K562 (cell line): ENCODE measurements at regions not wholly inside any gene's neighbourhood (a gene's known extent, or its start where the extent isn't known, plus 50 kb on each side); places are given as distances from the start of the nearest gene placed in this dataset.

ENCODE experiments used
- ATAC-seq: fragments of 200-7000 bp; cut with Tn5 transposase; 3 replicates; pipeline ENCODE4 v1.9.1; 2020; ENCODE audit warnings: moderate library complexity
- BruUV-seq: library from RNA; stranded (reverse); fragments of 400-500 nt; replicated peaks from 2 replicates; lab custom pipeline; 2021; lab: Mats Ljungman, UMichigan
- CTCF ChIA-PET: fragments of 300-600 bp; formaldehyde crosslinking; extraction: SDS; loops from one replicate; lab custom pipeline; 2021; ENCODE audit warnings: low intra/inter-chr PET ratio; lab: Yijun Ruan, JAX
- POLR2A ChIA-PET: fragments of 300-600, 350-650 bp; sonication (Branson Sonifier 250); formaldehyde crosslinking; extraction: SDS; loops from one replicate; lab custom pipeline; 2021; ENCODE audit warnings: antibody characterized with exemption, inconsistent platforms; lab: Yijun Ruan, JAX
- DNase-seq, 4 experiments: peaks; one replicate each; pipeline versions ENCODE4 v3.0.0 to v3.0.0-alpha.2; 2011 to 2018; ENCODE audit warnings: low spot score in 3 of 4, mixed read lengths in 3 of 4; ENCODE audit errors: extremely low read depth in 1 of 4
- FAIRE-seq: peaks from 2 replicates; lab custom pipeline; 2011; peaks lifted over from hg19 to GRCh38; lab: Jason Lieb, UNC
- H2AFZ ChIP-seq: 2 replicates; pipeline ENCODE4 v1.6.0; 2011; ENCODE audit warnings: low read depth, low read length, control low read depth, inconsistent platforms
- H3K27ac ChIP-seq: fragments of 200-600 bp; 3 replicates; pipeline ENCODE4 v1.8.0; 2011; ENCODE audit warnings: low read depth, mild to moderate bottlenecking, control low read depth, inconsistent platforms, low read length, moderate library complexity, mixed read lengths; ENCODE audit errors: extremely low read depth
- H3K27me3 ChIP-seq, 2 experiments: fragments of 300-600 bp in 1 of 2; 2 replicates in 1 of 2; 3 replicates in 1 of 2; pipeline versions ENCODE4 v1.6.0 to v1.8.0; 2011; ENCODE audit warnings: inconsistent platforms in 2 of 2, low read length in 2 of 2, mild to moderate bottlenecking in 1 of 2, mixed read lengths in 1 of 2, moderate library complexity in 1 of 2; ENCODE audit not compliant: control insufficient read depth in 2 of 2, insufficient read depth in 2 of 2
- H3K36me3 ChIP-seq: fragments of 300-600 bp; 3 replicates; pipeline ENCODE4 v1.8.0; 2011; ENCODE audit warnings: mild to moderate bottlenecking, low read length, inconsistent platforms; ENCODE audit not compliant: control insufficient read depth, insufficient read depth
- H3K4me1 ChIP-seq, 2 experiments: fragments of 200-600 bp in 1 of 2; replicated peaks in 1 of 2; 2 replicates in 1 of 2; 3 replicates in 1 of 2; pipeline versions ENCODE4 v1.5.1 to v1.8.0; 2011; ENCODE audit warnings: inconsistent platforms in 2 of 2, low read length in 2 of 2, mild to moderate bottlenecking in 1 of 2, mixed read lengths in 1 of 2, moderate library complexity in 1 of 2; ENCODE audit not compliant: control insufficient read depth in 2 of 2, insufficient read depth in 2 of 2
- H3K4me2 ChIP-seq: 2 replicates; pipeline ENCODE4 v1.6.1; 2011; ENCODE audit warnings: low read length, control low read depth, inconsistent platforms, mixed read lengths; ENCODE audit not compliant: insufficient read depth
- H3K4me3 ChIP-seq: fragments of 200-600 bp; sonication (generic), shearing (Covaris generic); 2 replicates; pipeline ENCODE4 v1.5.1; 2016; ENCODE audit warnings: control low read depth, inconsistent platforms
- H3K79me2 ChIP-seq: fragments of 200-600 bp; 3 replicates; pipeline ENCODE4 v1.8.0; 2011; ENCODE audit warnings: low read length, inconsistent platforms; ENCODE audit not compliant: control insufficient read depth, insufficient read depth
- H3K9ac ChIP-seq, 2 experiments: 2 replicates each; pipeline versions ENCODE4 v1.6.0 to v1.6.1; 2011; ENCODE audit warnings: low read depth in 2 of 2, low read length in 2 of 2, control low read depth in 1 of 2, inconsistent platforms in 1 of 2, mild to moderate bottlenecking in 1 of 2, mixed read lengths in 1 of 2; ENCODE audit not compliant: insufficient read depth in 1 of 2
- H3K9me1 ChIP-seq: one replicate; pipeline ENCODE4 v1.6.0; 2011; ENCODE audit warnings: inconsistent platforms, mild to moderate bottlenecking, low read length, moderate library complexity; ENCODE audit not compliant: control insufficient read depth, insufficient read depth
- H3K9me3 ChIP-seq: replicated peaks from 2 replicates; pipeline ENCODE4 v1.5.1; 2011; ENCODE audit warnings: low read depth, low read length, inconsistent platforms; ENCODE audit not compliant: control insufficient read depth, insufficient read depth
- H4K20me1 ChIP-seq: replicated peaks from 2 replicates; pipeline ENCODE4 v1.6.1; 2011; ENCODE audit warnings: low read length, inconsistent platforms, mixed read lengths; ENCODE audit not compliant: control insufficient read depth, insufficient read depth
- ARID2 ChIP-seq: fragments of 450-650 bp; IDR thresholded peaks from 2 replicates; pipeline ENCODE4 v1.6.1; 2017; ENCODE audit warnings: antibody characterized with exemption, mild to moderate bottlenecking
- BRD9 ChIP-seq: fragments of 450-650 bp; IDR thresholded peaks from 2 replicates; pipeline ENCODE4 v1.6.1; 2018; ENCODE audit warnings: low read depth; ENCODE audit not compliant: partially characterized antibody
- EGR1 ChIP-seq: fragments of 450-650 bp; conservative IDR thresholded peaks from 2 replicates; pipeline ENCODE4 v1.6.1; 2017; ENCODE audit warnings: mild to moderate bottlenecking
- JUND ChIP-seq, 2 experiments: IDR thresholded peaks; 2 replicates in 1 of 2; 3 replicates in 1 of 2; pipeline ENCODE4 v1.6.1; 2011; ENCODE audit warnings: borderline replicate concordance in 2 of 2, low read depth in 2 of 2, low read length in 2 of 2, improper control_type of control experiment in 1 of 2, missing biosample characterization in 1 of 2, missing genetic modification characterization in 1 of 2, missing genetic modification reagents in 1 of 2
- KLF1 ChIP-seq: fragments of 450-650 bp; IDR thresholded peaks from 2 replicates; pipeline ENCODE4 v1.6.1; 2016; ENCODE audit warnings: missing genetic modification characterization, missing compliant biosample characterization
- MIER1 ChIP-seq: fragments of 450-650 bp; IDR thresholded peaks from 2 replicates; pipeline ENCODE4 v1.6.1; 2016; ENCODE audit warnings: antibody characterized with exemption, mild to moderate bottlenecking, low read depth
- NCOA4 ChIP-seq: fragments of 450-650 bp; IDR thresholded peaks from 2 replicates; pipeline ENCODE4 v1.6.1; 2018; ENCODE audit warnings: mild to moderate bottlenecking; ENCODE audit not compliant: partially characterized antibody
- NFE2L1 ChIP-seq: fragments of 450-650 bp; IDR thresholded peaks from 2 replicates; pipeline ENCODE4 v1.6.1; 2016; ENCODE audit warnings: missing genetic modification characterization, low read depth, mild to moderate bottlenecking, missing compliant biosample characterization, moderate library complexity, borderline replicate concordance
- RAD21 ChIP-seq, 2 experiments: fragments of 250-450 bp in 1 of 2; fragments of 450-650 bp in 1 of 2; sonication (Bioruptor Pico) in 1 of 2; formaldehyde crosslinking in 1 of 2; IDR thresholded peaks in 1 of 2; conservative IDR thresholded peaks in 1 of 2; 2 replicates each; pipeline versions ENCODE4 v1.4.0 to v1.8.0; 2020 to 2022; ENCODE audit warnings: mild to moderate bottlenecking in 2 of 2, moderate library complexity in 1 of 2
- RBM14 ChIP-seq: fragments of 200-400 bp; formaldehyde crosslinking; IDR thresholded peaks from 2 replicates; pipeline ENCODE4 v1.6.1; 2018; ENCODE audit warnings: low read depth, mild to moderate bottlenecking, low read length, moderate library complexity, borderline replicate concordance; ENCODE audit not compliant: insufficient read depth
- SNIP1 ChIP-seq: fragments of 450-650 bp; IDR thresholded peaks from 2 replicates; pipeline ENCODE4 v1.7.1; 2017; ENCODE audit warnings: low read depth, mild to moderate bottlenecking
- SUPT5H ChIP-seq: fragments of 450-650 bp; IDR thresholded peaks from 2 replicates; pipeline ENCODE4 v1.6.1; 2016
- ZBTB1 ChIP-seq: sonication (generic); formaldehyde crosslinking; IDR thresholded peaks from 2 replicates; pipeline ENCODE4 v1.8.1; 2023; ENCODE audit warnings: missing genetic modification reagents, low read depth, mild to moderate bottlenecking, borderline replicate concordance
- ZBTB8A ChIP-seq: fragments of 450-650 bp; IDR thresholded peaks from 2 replicates; pipeline ENCODE4 v1.6.1; 2018; ENCODE audit warnings: mild to moderate bottlenecking, moderate library complexity; ENCODE audit not compliant: partially characterized antibody
- ZFP36 ChIP-seq: fragments of 150-350 bp; IDR thresholded peaks from 2 replicates; pipeline ENCODE4 v1.6.1; 2018; ENCODE audit warnings: low read length, low read depth; ENCODE audit not compliant: partially characterized antibody
- ZNF75A ChIP-seq: fragments of 450-650 bp; formaldehyde crosslinking; IDR thresholded peaks from 2 replicates; pipeline ENCODE4 v1.4.0; 2020; ENCODE audit warnings: mild to moderate bottlenecking
- WGBS: fragments of 100-300 bp; shearing (Covaris generic); methylation state at CpG from one replicate; pipeline ENCODE4 v1.1.6; 2016; ENCODE audit warnings: low coverage, mixed read lengths; ENCODE audit not compliant: insufficient coverage; ENCODE audit errors: missing lambda C conversion rate; 5-methylcytosine and 5-hydroxymethylcytosine counted together
- in situ Hi-C: fragments of 300-500 bp; cut with MboI; formaldehyde crosslinking; loops from 4 replicates; pipeline ENCODE4 v1.15.0; 2018; ENCODE audit warnings: inconsistent platforms, mixed read lengths
- intact Hi-C: fragments of 100-400 bp; cut with micrococcal nuclease; formaldehyde crosslinking; loops from 2 replicates; pipeline ENCODE4 v1.14.2; 2022
- TF ChIP-seq, protein P1 (sequence below), 2 experiments: IDR thresholded peaks; 2 replicates each; pipeline ENCODE4 v1.6.1; 2011; ENCODE audit warnings: borderline replicate concordance in 1 of 2, control low read depth in 1 of 2, low read depth in 1 of 2, low read length in 1 of 2, mild to moderate bottlenecking in 1 of 2, mixed read lengths in 1 of 2, moderate library complexity in 1 of 2; ENCODE audit not compliant: insufficient read depth in 1 of 2, insufficient read length in 1 of 2, poor library complexity in 1 of 2, severe bottlenecking in 1 of 2; ENCODE audit errors: extremely low read depth in 1 of 2
- TF ChIP-seq, protein P2 (sequence below): sonication (generic); formaldehyde crosslinking; IDR thresholded peaks from 2 replicates; pipeline ENCODE4 v1.8.1; 2023; ENCODE audit warnings: missing genetic modification reagents, mild to moderate bottlenecking, borderline replicate concordance

DNA sequence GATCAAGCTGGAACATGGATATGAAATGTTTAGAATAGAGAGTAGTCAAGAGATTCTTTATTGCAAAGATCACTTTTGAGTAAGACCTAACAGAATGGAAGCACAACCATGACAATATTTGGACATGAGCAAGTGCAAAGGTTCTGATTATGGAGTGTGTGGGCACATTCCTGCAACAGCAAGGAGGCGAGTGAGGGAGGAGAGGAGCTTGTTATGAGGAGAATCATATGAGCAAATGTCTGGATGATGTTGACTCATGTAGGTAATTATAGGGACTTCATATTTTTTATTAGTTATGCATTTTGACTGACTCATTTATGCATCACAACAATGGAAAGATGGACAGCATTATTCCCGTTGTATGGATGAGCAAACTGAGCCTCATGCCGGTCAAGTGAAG lies 100.8 kb upstream of the SLC35B3 start:
- H3K4me3 ChIP-seq: no peak overlapping the region
- H3K27ac ChIP-seq: no peak overlapping the region
- in situ Hi-C loops: no loop called here
- ChIA-PET POLR2A (no interaction called here), CTCF (no interaction called here)
- H3K4me1 ChIP-seq: no peaks in the 10 kb centered on the region
- BruUV-seq: no TSS peak
- no peaks in the 10 kb centered on the region for H3K27me3 ChIP-seq
- H3K36me3 ChIP-seq: no peaks in the 10 kb centered on the region
- no peak overlapping the region for H3K4me2 ChIP-seq
- peaks cover 4% of the 10 kb centered on the region; the same call in 1 of the 2 replicates for H3K9me3 ChIP-seq
- 0% methylated on average over 3 of the region's 3 CpGs for WGBS
- no peak overlapping the region for H2AFZ ChIP-seq
- DNase-seq (no peak), FAIRE-seq (no peak), ATAC-seq (no peak)
- H3K9me1 ChIP-seq: no peaks in the 10 kb centered on the region
- no peaks in the 10 kb centered on the region for H4K20me1 ChIP-seq
- no peak overlapping the region for H3K9ac ChIP-seq
- intact Hi-C loops: no loop called here
- H3K79me2 ChIP-seq: no peaks in the 10 kb centered on the region
- TF ChIP-seq KLF1 (tag) (no peak), NFE2L1 (tag) (no peak), ARID2 (no peak), SUPT5H (no peak), BRD9 (no peak), NCOA4 (no peak), ZNF75A (CRISPR knock-in tag) (no peak), RAD21 (CRISPR knock-in tag; conservative IDR thresholded peaks at IDR 0.05 in 1 of 2, IDR thresholded peaks at IDR 0.05 in 1 of 2) (no peak), ZBTB8A (no peak), ZBTB1 (CRISPR knock-in tag) (no peak), ZFP36 (no peak), EGR1 (no peak), RBM14 (no peak), SNIP1 (no peak), MIER1 (no peak), JUND (IDR thresholded peaks at IDR 0.05; ENCODE audit: borderline replicate concordance, low read depth, low read length) (no peak), JUND (tag; IDR thresholded peaks at IDR 0.05; ENCODE audit: borderline replicate concordance, low read depth, low read length) (no peak)
- TF ChIP-seq, protein P1, sequence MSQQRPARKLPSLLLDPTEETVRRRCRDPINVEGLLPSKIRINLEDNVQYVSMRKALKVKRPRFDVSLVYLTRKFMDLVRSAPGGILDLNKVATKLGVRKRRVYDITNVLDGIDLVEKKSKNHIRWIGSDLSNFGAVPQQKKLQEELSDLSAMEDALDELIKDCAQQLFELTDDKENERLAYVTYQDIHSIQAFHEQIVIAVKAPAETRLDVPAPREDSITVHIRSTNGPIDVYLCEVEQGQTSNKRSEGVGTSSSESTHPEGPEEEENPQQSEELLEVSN (IDR thresholded peaks at IDR 0.05; ENCODE audit: borderline replicate concordance in 1 of 2, extremely low read depth in 1 of 2, insufficient read depth in 1 of 2, insufficient read length in 1 of 2, low read depth in 1 of 2, low read length in 1 of 2, poor library complexity in 1 of 2, severe bottlenecking in 1 of 2): no peak
- TF ChIP-seq, protein P2, sequence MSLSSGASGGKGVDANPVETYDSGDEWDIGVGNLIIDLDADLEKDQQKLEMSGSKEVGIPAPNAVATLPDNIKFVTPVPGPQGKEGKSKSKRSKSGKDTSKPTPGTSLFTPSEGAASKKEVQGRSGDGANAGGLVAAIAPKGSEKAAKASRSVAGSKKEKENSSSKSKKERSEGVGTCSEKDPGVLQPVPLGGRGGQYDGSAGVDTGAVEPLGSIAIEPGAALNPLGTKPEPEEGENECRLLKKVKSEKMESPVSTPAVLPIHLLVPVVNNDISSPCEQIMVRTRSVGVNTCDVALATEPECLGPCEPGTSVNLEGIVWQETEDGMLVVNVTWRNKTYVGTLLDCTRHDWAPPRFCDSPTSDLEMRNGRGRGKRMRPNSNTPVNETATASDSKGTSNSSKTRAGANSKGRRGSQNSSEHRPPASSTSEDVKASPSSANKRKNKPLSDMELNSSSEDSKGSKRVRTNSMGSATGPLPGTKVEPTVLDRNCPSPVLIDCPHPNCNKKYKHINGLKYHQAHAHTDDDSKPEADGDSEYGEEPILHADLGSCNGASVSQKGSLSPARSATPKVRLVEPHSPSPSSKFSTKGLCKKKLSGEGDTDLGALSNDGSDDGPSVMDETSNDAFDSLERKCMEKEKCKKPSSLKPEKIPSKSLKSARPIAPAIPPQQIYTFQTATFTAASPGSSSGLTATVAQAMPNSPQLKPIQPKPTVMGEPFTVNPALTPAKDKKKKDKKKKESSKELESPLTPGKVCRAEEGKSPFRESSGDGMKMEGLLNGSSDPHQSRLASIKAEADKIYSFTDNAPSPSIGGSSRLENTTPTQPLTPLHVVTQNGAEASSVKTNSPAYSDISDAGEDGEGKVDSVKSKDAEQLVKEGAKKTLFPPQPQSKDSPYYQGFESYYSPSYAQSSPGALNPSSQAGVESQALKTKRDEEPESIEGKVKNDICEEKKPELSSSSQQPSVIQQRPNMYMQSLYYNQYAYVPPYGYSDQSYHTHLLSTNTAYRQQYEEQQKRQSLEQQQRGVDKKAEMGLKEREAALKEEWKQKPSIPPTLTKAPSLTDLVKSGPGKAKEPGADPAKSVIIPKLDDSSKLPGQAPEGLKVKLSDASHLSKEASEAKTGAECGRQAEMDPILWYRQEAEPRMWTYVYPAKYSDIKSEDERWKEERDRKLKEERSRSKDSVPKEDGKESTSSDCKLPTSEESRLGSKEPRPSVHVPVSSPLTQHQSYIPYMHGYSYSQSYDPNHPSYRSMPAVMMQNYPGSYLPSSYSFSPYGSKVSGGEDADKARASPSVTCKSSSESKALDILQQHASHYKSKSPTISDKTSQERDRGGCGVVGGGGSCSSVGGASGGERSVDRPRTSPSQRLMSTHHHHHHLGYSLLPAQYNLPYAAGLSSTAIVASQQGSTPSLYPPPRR: no peak
